ENCODE measurements at regions not wholly inside any gene's neighbourhood (a gene's known extent, or its start where the extent isn't known, plus 50 kb on each side); places are given as distances from the start of the nearest gene placed in this dataset.
"Not testable (repeated sequence)": the region's sequence is repeated elsewhere in the genome, so short reads cannot be mapped to it uniquely, and the experiment has no call there.

DNA sequence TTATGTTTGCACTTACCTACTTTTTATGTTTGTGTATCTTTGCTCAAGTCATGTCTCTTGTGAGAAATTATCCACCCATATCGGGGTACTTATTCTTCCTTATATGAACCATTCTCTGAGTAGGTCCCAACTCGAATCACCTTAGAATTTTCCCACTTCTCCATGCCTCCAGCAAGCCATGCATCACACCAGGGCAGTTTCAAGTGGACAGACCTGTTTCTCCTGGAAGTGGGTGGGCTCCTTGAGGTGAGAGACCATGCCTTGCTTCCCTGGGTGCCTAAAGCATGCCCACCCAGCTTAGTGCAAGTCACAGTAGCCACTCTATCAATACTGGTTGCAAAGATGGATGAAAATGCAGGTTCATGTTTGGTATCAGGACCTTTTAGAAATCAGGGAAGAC, 187.2 kb downstream of the KIT start:
- no peak for DNase-seq (ENCODE audit: low read depth)

DNA sequence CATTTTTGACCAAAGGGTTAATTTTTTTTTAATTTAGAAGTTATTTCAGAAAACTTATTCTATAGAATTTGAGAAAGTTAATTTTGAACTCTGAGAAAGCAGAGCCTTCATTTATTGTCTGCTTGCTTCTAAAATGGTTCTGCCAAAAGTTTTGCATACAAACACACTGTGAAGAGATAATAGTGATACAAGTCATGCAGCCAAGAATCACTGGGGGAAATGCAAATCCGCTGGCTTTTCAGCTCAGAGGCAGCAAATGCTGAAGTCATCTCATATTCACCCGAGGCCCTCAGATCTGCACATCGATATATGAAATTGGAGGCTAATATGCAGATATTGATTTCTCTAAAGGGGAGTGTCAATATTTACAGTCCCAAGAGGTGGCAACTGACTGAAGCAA, 186.2 kb downstream of the KIT start:
- DNase-seq (ENCODE audit: low read depth) = no peak

DNA sequence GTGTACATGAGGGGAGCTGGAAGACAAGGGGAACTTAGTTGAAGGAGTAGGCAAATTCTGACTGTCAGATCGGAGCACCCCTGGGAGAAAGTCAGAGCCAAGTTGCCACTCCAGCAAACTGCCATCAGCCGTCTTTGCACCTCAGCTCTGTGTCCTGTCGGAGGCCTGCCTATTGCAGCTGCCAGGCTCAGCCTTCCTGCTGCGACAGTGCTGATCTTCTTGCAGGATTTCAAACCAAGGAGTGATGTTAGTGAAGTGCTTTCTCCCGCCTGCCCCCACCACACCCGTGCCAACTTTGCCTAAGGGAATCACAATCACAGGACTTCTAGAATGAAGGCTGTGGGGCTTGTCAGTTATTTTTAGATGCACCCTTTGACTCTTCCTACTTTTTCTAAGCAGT, 185.3 kb downstream of the KIT start:
- DNase-seq (ENCODE audit: low read depth) = no peak

DNA sequence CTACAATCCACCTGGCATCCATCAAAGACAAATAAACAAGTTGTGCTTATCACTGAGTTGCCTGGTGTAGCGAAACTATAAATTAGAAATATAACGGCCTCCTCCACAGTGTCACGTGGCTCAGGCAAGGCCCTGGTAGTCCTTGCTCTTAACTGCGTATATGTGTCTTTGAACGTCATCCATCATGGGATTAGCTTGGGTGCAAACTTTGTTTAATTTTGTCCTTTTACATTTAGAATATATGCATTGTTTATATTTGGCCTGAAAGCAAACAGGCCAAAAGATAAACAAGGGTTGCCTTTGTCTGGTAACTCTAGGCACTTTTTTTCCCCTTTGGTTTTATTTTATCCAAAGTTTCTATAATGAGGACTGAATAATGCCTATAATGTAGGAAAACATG, 184.9 kb downstream of the KIT start:
- no peak for DNase-seq (ENCODE audit: low read depth)

DNA sequence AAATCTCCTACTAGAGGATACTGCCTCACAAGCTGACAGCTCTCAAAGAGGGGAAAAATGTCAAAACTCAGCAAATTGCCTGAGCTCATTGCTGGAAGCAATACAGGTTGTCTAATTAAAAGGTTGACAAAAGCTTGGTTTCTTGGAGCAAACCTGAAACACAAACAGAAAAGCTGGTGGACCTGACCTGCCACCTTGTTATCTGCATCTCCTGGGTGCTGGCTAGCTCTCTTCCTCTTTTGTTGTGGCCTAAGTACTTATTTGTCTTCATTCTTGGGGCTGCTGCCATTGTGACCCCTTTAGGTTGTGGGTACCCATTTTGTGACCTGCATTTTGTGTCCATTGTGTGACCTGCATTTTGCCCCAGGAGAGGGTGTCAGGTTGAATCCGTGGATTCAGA, 184.5 kb downstream of the KIT start:
- DNase-seq (ENCODE audit: low read depth) = no peak

DNA sequence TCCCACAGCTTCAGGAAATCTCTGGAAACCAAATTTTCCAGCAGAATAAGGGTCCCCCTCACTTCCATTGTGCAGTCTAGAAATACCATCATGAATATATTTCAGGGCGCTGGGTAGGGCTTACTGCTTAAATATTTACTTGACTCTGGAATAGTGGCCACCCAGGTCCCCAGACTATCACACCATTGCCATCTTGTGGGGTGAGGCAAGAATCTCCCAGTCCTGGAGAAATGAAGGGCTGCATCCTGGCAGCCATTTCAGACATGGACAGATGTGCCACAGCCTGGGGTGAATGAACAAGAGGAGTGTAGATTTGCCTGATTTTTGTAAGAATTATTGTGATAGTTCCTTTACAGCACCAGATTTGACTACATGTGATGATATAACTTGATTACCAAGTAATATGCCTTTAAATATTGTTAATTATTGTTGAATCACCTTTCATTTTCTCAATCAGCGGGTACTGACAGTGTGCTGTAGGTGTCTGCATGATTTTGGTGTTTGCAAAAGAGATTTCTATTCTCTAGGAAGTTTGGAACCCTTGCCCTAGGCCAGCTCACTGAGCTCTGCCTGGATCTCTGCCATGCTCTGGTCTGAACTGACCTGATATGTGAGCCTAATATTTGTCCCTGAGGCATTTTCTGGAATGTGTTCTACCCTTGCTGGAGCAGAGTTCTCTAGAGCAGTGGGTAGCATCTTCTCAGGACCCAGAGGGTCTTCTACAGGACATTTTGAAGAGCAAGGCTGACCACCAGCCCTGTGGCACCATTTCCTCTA, 183.4 kb downstream of the KIT start:
- DNase-seq (ENCODE audit: low read depth) = no peak

DNA sequence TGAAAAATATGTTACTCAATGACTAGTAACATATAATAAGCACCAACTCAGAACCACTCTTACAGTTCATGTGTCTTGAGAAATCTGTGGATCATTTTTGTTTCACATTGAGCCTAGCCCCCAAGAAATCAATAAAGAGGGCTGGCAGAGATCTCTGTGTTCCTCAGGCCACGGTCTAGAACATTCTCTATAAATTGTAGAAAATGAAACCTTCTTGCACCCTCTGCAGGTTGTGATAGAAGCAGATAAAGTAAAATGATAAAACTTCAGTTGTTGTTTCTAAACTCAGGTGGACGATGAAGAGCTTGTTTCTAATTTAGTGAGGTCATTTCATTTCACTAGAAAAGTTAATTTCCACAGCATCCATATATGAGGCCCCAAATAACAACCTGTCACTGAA, 182.7 kb downstream of the KIT start:
- no peak for DNase-seq (ENCODE audit: low read depth)

DNA sequence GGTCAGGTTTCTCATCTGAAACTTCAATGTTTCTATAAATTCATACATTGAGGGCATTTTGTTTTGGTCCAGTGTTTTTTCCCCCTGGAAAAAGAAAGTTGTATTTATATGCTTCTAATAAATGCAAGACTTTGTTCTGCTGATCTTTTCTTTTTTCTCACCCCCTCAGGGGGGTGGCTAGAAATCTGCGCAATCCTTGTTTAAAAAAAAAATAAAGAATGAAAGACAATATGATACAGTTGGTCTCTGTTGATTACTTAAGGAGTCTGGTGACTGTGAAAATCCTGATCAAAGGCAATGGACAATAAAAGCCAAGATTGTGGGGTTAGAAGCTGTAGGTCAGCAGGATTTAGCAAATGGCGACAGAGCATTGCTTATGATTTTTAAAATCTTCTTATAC, 180.5 kb downstream of the KIT start:
- no peak for DNase-seq (ENCODE audit: low read depth)

DNA sequence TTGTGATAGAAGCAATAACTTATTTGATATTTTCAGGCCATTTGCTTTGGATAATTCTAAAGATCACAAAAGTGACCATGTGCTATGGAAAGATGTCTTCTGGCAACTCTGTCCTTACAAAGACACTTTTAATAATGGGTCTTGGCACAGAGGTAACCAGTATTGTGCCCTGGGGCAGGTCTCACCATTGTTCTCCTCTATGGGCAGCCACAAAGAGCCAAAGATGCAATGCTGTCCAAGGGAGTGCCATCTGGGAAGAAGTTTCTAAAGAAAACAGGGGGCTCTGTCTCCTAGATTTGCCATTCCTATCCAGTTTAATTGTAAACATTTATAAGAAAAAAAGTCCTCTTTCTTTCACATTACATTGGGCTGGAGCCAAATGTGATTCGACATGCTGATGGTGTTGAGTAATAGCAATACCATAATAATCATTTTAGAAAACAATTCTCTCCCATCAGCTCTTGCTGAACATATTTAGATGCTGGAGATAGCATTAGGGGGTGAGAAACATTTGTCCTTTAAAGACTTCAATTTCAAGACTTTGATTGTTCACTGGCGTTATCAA, 179.9 kb downstream of the KIT start:
- DNase-seq (ENCODE audit: low read depth) = no peak

DNA sequence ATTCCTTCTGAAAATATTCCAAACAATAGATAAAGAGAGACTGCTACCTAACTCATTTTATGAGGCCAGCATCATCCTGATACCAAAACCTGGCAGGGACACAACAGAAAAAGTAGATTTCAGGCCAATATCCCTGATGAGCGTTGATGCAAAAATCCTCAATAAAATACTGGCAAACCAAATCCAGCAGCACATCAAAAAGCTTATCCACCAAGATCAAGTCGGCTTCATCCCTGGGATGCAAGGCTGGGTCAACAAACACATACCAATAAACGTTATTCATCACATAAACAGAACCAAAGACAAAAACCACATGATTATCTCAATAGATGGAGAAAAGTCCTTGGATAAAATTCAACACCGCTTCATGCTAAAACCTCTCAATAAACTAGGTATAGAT, 170.6 kb downstream of the KIT start:
- not testable (repeated sequence) for DNase-seq (ENCODE audit: low read depth)

DNA sequence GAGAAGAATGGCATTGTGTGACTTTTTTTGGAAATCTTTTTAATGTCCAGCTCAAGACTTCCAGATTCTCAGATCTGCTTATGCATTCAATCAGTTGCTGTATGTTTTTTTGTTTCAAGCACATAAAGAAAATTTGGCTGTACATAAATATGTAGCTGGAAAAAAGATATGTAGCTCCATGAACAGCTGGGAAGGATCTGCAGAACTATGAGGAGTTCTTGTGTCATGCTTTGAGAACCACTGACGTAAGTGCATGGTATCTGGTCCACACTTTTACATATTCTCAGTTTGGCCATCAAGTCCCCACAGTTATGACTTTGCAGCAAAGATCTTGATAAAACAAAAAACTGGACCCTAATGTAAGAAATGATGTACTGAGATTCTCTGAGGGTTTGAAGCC, 165.9 kb downstream of the KIT start:
- no peak for DNase-seq (ENCODE audit: low read depth)

DNA sequence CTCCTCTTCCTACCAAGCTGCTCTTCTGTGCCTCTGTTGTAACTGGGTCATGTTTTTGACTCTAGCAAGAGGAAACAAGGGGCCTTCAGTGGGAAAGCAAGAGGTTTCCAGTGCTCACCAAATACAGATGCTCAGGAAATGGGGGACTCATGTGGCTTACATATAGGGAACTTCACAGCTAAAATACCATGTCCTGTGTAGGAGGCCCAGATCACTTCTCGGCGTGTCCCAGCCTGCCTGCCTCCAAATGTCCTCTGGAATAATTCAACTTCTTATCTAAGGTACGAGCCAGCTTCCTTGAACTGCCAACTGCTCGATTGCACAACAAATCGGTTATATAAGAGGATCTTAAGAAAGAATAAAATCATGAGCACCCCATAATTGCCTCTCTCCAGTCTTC, 161.3 kb downstream of the KIT start:
- DNase-seq (ENCODE audit: low read depth) = no peak

DNA sequence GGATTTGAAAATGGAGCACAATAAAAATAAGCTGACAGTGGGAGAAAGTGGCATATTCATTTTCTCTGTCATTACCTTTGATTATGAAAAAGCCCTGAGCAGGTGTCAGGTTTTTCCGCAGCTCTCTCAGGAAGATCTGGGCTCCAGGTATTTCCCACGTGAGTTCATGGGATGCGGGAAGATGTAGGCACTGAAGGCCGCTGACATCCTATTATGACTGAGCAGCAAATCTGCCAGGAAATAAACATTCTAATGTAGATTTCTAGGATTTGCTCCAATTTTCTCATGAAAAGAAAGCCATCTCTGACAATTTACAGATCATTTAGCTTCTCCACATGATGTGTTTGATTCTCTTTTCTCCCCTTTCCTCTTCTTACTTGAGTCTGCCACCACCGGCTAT, 160.7 kb downstream of the KIT start:
- DNase-seq (ENCODE audit: low read depth) = no peak

DNA sequence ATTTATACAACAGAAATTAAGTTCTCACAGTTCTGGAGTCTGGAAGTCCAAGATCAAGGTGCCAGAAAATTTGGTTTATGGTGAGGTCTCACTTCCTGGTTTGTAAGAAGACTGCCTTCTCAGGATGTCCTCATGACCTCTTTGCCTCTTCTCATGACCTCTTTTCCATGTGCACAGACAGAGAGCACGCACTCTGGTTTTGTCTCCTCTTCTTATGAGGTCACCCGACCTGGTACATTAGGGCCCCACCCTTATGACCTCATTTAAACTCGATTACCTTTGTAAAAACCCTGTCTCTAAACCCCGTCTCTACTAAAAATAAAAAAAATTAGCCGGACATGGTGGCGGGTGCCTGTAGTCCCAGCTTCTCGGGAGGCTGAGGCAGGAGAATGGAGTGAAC, 155.9 kb downstream of the KIT start:
- DNase-seq (ENCODE audit: low read depth) = no peak

DNA sequence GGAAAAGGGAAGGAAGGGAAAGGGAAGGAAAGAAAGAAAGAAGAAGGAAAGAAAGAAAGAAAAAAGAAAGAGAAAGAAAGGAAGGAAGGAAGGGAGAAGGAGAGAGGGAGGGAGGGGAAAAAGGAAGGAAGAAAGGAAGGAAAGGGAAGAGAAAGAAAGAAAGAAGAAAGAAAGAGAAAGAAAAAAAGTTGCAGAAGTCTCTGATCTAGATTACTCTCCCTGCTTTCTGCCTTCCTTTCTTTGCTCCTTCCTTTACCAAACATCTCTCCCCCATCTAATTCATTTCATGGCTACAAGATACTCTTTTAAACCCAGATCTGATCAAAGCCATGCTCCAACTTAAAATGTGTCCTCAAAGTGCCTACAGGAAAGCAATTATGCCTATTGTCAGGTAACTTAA, 148.6 kb downstream of the KIT start:
- no peak for DNase-seq (ENCODE audit: low read depth)

DNA sequence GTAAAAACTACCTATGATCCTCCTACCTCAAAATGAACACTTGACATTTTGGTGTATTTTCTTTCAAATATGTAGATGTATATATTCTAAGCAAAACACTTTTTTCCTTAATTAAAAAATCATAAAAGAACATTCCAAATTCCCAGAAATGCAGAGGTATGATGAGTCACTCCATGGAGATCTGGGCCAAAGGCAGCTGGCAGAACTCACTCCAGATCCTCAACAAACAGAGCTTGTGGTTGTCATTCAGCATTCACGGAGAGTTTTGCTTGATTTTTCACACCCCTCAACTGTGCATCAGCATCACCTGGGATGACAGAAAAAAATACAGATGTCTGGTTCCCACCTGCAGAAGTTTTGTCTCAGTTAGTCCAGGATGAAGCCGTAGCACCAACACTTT, 144.6 kb downstream of the KIT start:
- no peak for DNase-seq (ENCODE audit: low read depth)

DNA sequence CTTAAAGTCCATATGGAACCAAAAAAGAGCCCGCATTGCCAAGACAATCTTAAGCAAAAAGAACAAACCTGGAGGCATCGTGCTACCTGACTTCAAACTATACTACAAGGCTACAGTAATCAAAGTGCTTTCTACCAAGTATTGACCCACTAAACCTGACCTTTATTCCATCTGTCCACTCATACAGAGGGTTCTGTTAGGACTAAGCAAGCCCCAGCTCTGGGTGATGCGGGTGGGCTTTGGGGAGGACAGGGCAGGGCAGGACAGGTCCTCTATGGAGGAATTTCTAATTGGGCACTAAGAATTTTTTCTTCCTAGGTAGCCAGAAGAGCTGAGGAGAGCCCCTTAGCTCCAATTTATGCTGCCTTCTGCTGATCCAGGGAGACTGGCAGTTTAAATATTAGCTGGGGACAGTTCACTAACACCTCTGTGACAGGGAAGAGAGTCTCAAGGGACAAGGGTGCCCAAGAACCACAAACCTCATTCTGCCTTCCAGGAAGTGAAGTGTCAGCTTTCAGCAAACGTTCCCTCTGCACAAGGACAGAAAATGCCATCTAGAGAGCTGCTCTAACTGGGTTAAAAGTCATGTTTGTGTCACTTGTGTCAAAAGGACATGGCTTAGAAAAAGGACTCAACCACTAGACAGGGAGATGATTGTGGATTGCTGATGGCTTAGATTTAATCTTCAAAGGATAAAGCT, 143.2 kb downstream of the KIT start:
- no peak for DNase-seq (ENCODE audit: low read depth)

DNA sequence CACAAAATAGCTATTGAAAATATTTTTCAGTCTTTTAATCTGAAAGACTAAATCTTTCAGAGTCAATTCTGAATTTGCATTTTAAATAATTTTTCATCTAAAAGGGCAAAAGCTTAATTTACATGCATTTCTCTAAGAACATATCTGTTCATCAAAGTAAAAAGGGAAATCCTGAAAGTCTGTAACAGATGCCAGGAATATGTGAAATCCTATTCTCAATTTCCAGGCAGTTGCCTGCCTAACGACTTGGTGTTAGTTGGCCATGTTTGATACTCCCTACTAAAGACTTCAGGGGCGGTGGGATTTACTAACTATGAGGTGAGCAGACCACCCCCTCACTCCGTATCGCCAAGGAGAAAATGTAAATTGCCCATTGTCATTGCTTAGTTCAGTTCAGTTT, 136.8 kb downstream of the KIT start:
- DNase-seq (ENCODE audit: low read depth) = no peak

DNA sequence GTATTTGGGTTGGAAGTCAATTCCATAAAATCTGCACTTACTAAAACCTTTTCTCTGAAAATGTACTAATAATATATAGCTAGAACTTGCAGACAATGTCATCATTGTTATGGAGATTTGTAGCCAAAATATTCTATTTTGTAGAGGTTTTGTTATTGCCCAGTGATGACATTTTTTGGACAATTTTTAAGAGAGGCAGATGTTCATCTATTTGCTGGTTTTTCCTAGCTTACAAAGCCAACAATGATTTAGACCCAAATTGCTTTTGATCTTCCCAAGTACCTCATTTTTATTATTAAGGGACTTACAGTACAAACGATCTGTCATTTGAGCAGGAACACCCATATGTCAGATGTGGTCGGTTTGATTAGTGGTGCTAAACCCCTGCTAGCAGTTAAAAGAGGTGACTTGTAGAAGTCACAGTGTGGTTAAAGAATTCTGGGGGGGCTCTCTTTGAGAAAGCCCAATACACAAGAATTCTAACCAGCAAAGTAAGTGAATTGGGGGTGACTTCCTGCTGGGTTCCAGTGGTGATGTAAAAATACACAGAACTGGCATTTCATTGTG, 136.2 kb downstream of the KIT start:
- no peak for DNase-seq (ENCODE audit: low read depth)

Measured in CMK (cell line).